HEK293 (cell line): ENCODE measurements at regions not wholly inside any gene's neighbourhood (a gene's known extent, or its start where the extent isn't known, plus 50 kb on each side); places are given as distances from the start of the nearest gene placed in this dataset.
"Not testable (repeated sequence)": the region's sequence is repeated elsewhere in the genome, so short reads cannot be mapped to it uniquely, and the experiment has no call there.

Experiments
- CTCF ChIA-PET: fragments of 350-600 bp; formaldehyde crosslinking; extraction: SDS; loops from one replicate; lab custom pipeline; 2021; ENCODE audit warnings: antibody characterized with exemption; lab: Yijun Ruan, JAX
- POLR2A ChIA-PET: fragments of 300-600 bp; formaldehyde crosslinking; extraction: SDS; loops from one replicate; lab custom pipeline; 2020; ENCODE audit warnings: antibody characterized with exemption, inconsistent platforms; lab: Yijun Ruan, JAX
- H3K27ac ChIP-seq: fragments of 200-500 bp; sonication (Bioruptor generic); 2 replicates; pipeline ENCODE4 v1.5.1; 2014; ENCODE audit warnings: low read depth, low read length, control low read depth, inconsistent platforms; ENCODE audit errors: extremely low read depth
- H3K36me3 ChIP-seq, 2 experiments: fragments of 200-500 bp in 1 of 2; sonication (Bioruptor generic) in 1 of 2; 1 replicate in 1 of 2; 2 replicates in 1 of 2; pipeline ENCODE4 v1.5.1; 2014 to 2017; ENCODE audit warnings: inconsistent platforms in 2 of 2, low read length in 2 of 2; ENCODE audit not compliant: control insufficient read depth in 2 of 2, insufficient read depth in 1 of 2
- H3K4me1 ChIP-seq: fragments of 200-500 bp; sonication (Bioruptor generic); 2 replicates; pipeline ENCODE4 v1.5.1; 2014; ENCODE audit warnings: mild to moderate bottlenecking, low read length, inconsistent platforms; ENCODE audit not compliant: control insufficient read depth, insufficient read depth
- H3K4me3 ChIP-seq: 2 replicates; pipeline ENCODE4 v1.5.1; 2011; ENCODE audit warnings: low read depth, mild to moderate bottlenecking, control low read depth, low read length, moderate library complexity
- H3K9me3 ChIP-seq: fragments of 200-500 bp; sonication (Bioruptor generic); 2 replicates; pipeline ENCODE4 v1.5.1; 2014; ENCODE audit warnings: low read depth, low read length, inconsistent platforms; ENCODE audit not compliant: control insufficient read depth, insufficient read depth

GRCh38 chr1:120641014-120641302 lies 82.8 kb upstream of the NBPF26 start:
- H3K36me3 ChIP-seq, H3K4me1 ChIP-seq, POLR2A ChIA-PET, CTCF ChIA-PET, H3K4me3 ChIP-seq, H3K27ac ChIP-seq, H3K9me3 ChIP-seq: not testable (repeated sequence)

GRCh38 chr1:120647182-120647581 lies 76.6 kb upstream of the NBPF26 start:
- H3K27ac ChIP-seq, H3K9me3 ChIP-seq, CTCF ChIA-PET, H3K4me3 ChIP-seq, POLR2A ChIA-PET, H3K36me3 ChIP-seq, H3K4me1 ChIP-seq: not testable (repeated sequence)

- H3K9me3 ChIP-seq, H3K36me3 ChIP-seq, H3K27ac ChIP-seq, POLR2A ChIA-PET, H3K4me1 ChIP-seq, CTCF ChIA-PET, H3K4me3 ChIP-seq: not testable (repeated sequence)
These were observed 74.7 kb upstream of the NBPF26 start for GRCh38 chr1:120648915-120649623.

- POLR2A ChIA-PET, H3K9me3 ChIP-seq, H3K36me3 ChIP-seq, H3K4me1 ChIP-seq, CTCF ChIA-PET, H3K4me3 ChIP-seq, H3K27ac ChIP-seq: not testable (repeated sequence)
These were observed 74.0 kb upstream of the NBPF26 start for GRCh38 chr1:120649730-120650129.

GRCh38 chr1:120654114-120654513 lies 69.6 kb upstream of the NBPF26 start:
- CTCF ChIA-PET, H3K9me3 ChIP-seq, POLR2A ChIA-PET: not testable (repeated sequence)

GRCh38 chr1:120655394-120655793 lies 68.4 kb upstream of the NBPF26 start:
- H3K27ac ChIP-seq, H3K36me3 ChIP-seq, POLR2A ChIA-PET, H3K4me1 ChIP-seq, H3K9me3 ChIP-seq, H3K4me3 ChIP-seq, CTCF ChIA-PET: not testable (repeated sequence)

More at GRCh38 chr1:120654114-120654513, 69.6 kb upstream of the NBPF26 start:
- not testable (repeated sequence) for H3K36me3 ChIP-seq, H3K27ac ChIP-seq, H3K4me1 ChIP-seq, H3K4me3 ChIP-seq

- POLR2A ChIA-PET, H3K4me1 ChIP-seq, H3K4me3 ChIP-seq, H3K27ac ChIP-seq, H3K36me3 ChIP-seq, H3K9me3 ChIP-seq, CTCF ChIA-PET: not testable (repeated sequence)
These were observed 67.6 kb upstream of the NBPF26 start for GRCh38 chr1:120656116-120656515.

- not testable (repeated sequence) for H3K9me3 ChIP-seq
These were observed 65.9 kb upstream of the NBPF26 start for GRCh38 chr1:120657804-120658203.

GRCh38 chr1:120658622-120659021 lies 65.1 kb upstream of the NBPF26 start:
- H3K4me1 ChIP-seq, CTCF ChIA-PET, H3K4me3 ChIP-seq: not testable (repeated sequence)

More at GRCh38 chr1:120657804-120658203, 65.9 kb upstream of the NBPF26 start:
- H3K27ac ChIP-seq, H3K36me3 ChIP-seq, H3K4me3 ChIP-seq, CTCF ChIA-PET, POLR2A ChIA-PET, H3K4me1 ChIP-seq: not testable (repeated sequence)

GRCh38 chr1:120659133-120659532 lies 64.6 kb upstream of the NBPF26 start:
- H3K27ac ChIP-seq, POLR2A ChIA-PET, H3K4me3 ChIP-seq, H3K36me3 ChIP-seq, H3K4me1 ChIP-seq, CTCF ChIA-PET, H3K9me3 ChIP-seq: not testable (repeated sequence)

More at GRCh38 chr1:120658622-120659021, 65.1 kb upstream of the NBPF26 start:
- POLR2A ChIA-PET, H3K36me3 ChIP-seq, H3K27ac ChIP-seq, H3K9me3 ChIP-seq: not testable (repeated sequence)

- POLR2A ChIA-PET, H3K4me1 ChIP-seq, CTCF ChIA-PET, H3K27ac ChIP-seq, H3K36me3 ChIP-seq, H3K9me3 ChIP-seq, H3K4me3 ChIP-seq: not testable (repeated sequence)
These were observed 59.1 kb upstream of the NBPF26 start for GRCh38 chr1:120664376-120665249.
